H1 (cell line): ENCODE measurements at regions not wholly inside any gene's neighbourhood (a gene's known extent, or its start where the extent isn't known, plus 50 kb on each side); places are given as distances from the start of the nearest gene placed in this dataset.

Experiments used
- CTCF ChIA-PET: fragments of 300-600 bp; sonication (Branson Sonifier 250); formaldehyde crosslinking; loops from one replicate; lab custom pipeline; 2021; ENCODE audit not compliant: partially characterized antibody; lab: Charles Lee
- POLR2A ChIA-PET: fragments of 300-600 bp; sonication (Branson Sonifier 250); formaldehyde crosslinking; loops from one replicate; lab custom pipeline; 2021; ENCODE audit warnings: inconsistent platforms; ENCODE audit not compliant: partially characterized antibody; lab: Charles Lee
- DNase-seq, 2 experiments: peaks; one replicate each; pipeline versions ENCODE4 v3.0.0 to v3.0.0-alpha.2; 2010 to 2022; ENCODE audit warnings: low spot score in 2 of 2, low read depth in 1 of 2, mixed read lengths in 1 of 2
- FAIRE-seq: peaks from 2 replicates; lab custom pipeline; 2011; peaks lifted over from hg19 to GRCh38; lab: Jason Lieb, UNC
- H2AFZ ChIP-seq: 2 replicates; pipeline ENCODE4 v1.8.1; 2012; ENCODE audit warnings: low read length, inconsistent platforms
- H2AK5ac ChIP-seq: 2 replicates; pipeline ENCODE4 v1.6.1; 2013; ENCODE audit warnings: low read depth, low read length
- H2BK120ac ChIP-seq: replicated peaks from 2 replicates; pipeline ENCODE3; 2013; ENCODE audit warnings: low read depth, low read length, inconsistent platforms
- H2BK12ac ChIP-seq: 2 replicates; pipeline ENCODE4 v1.6.1; 2013; ENCODE audit warnings: low read depth, low read length
- H2BK15ac ChIP-seq: 2 replicates; pipeline ENCODE4 v1.6.1; 2013; ENCODE audit warnings: low read length
- H2BK20ac ChIP-seq: 2 replicates; pipeline ENCODE4 v1.6.1; 2013; ENCODE audit warnings: low read length
- H2BK5ac ChIP-seq: 2 replicates; pipeline ENCODE4 v1.6.1; 2013; ENCODE audit warnings: low read depth, low read length
- H3K14ac ChIP-seq: 2 replicates; pipeline ENCODE4 v1.6.1; 2013; ENCODE audit warnings: inconsistent platforms; ENCODE audit not compliant: insufficient read length
- H3K18ac ChIP-seq: 2 replicates; pipeline ENCODE4 v1.6.1; 2013; ENCODE audit warnings: low read length; ENCODE audit errors: extremely low read depth
- H3K23ac ChIP-seq: 2 replicates; pipeline ENCODE4 v1.6.1; 2013; ENCODE audit warnings: inconsistent platforms; ENCODE audit not compliant: insufficient read length
- H3K23me2 ChIP-seq: 2 replicates; pipeline ENCODE4 v1.6.1; 2013; ENCODE audit warnings: low read depth, low read length
- H3K27ac ChIP-seq: 2 replicates; pipeline ENCODE4 v1.6.1; 2011; ENCODE audit warnings: low read depth, low read length, inconsistent platforms
- H3K27me3 ChIP-seq, 4 experiments: replicated peaks in 1 of 4; 1 replicate in 1 of 4; 2 replicates in 3 of 4; pipeline versions ENCODE4 v1.6.1 to v1.8.1; 2011 to 2013; ENCODE audit warnings: low read length in 3 of 4, mild to moderate bottlenecking in 3 of 4, inconsistent platforms in 2 of 4, mixed read lengths in 2 of 4, moderate library complexity in 1 of 4; ENCODE audit not compliant: control insufficient read depth in 3 of 4, insufficient read depth in 3 of 4; ENCODE audit errors: extremely low read depth in 1 of 4
- H3K36me3 ChIP-seq, 4 experiments: 2 replicates each; pipeline versions ENCODE4 v1.6.1 to v1.8.1; 2011 to 2013; ENCODE audit warnings: mild to moderate bottlenecking in 4 of 4, low read length in 3 of 4, moderate library complexity in 2 of 4, control low read depth in 1 of 4, inconsistent platforms in 1 of 4; ENCODE audit not compliant: insufficient read depth in 4 of 4, control insufficient read depth in 2 of 4
- H3K4ac ChIP-seq: replicated peaks from 2 replicates; pipeline ENCODE3; 2013; ENCODE audit warnings: low read length, low read depth, mixed read lengths, inconsistent platforms; ENCODE audit not compliant: insufficient read length
- H3K4me1 ChIP-seq, 4 experiments: replicated peaks in 1 of 4; 1 replicate in 1 of 4; 2 replicates in 3 of 4; pipeline versions ENCODE4 v1.6.1 to v1.8.1; 2011 to 2013; ENCODE audit warnings: low read length in 3 of 4, inconsistent platforms in 2 of 4, mixed read lengths in 1 of 4; ENCODE audit not compliant: insufficient read depth in 4 of 4, control insufficient read depth in 3 of 4
- H3K4me2 ChIP-seq, 2 experiments: 2 replicates each; pipeline versions ENCODE4 v1.6.1 to v1.8.1; 2011 to 2013; ENCODE audit warnings: low read depth in 2 of 2, low read length in 2 of 2, control low read depth in 1 of 2, inconsistent platforms in 1 of 2, mild to moderate bottlenecking in 1 of 2; ENCODE audit not compliant: insufficient read depth in 1 of 2
- H3K4me3 ChIP-seq, 4 experiments: fragments of 200-600, 300-600 bp in 1 of 4; sonication (generic), shearing (Covaris generic), sonication (Bioruptor Twin) in 1 of 4; 2 replicates each; pipeline versions ENCODE4 v1.5.1 to v1.8.1; 2011 to 2016; ENCODE audit warnings: low read length in 4 of 4, low read depth in 3 of 4, control low read depth in 2 of 4, inconsistent platforms in 2 of 4, mild to moderate bottlenecking in 2 of 4, mixed read lengths in 1 of 4, moderate library complexity in 1 of 4; ENCODE audit not compliant: insufficient read depth in 2 of 4; ENCODE audit errors: extremely low read depth in 1 of 4
- H3K56ac ChIP-seq: replicated peaks from 2 replicates; pipeline ENCODE3; 2013; ENCODE audit warnings: low read depth, mild to moderate bottlenecking, mixed read lengths, low read length, inconsistent platforms; ENCODE audit not compliant: insufficient read length
- H3K79me1 ChIP-seq: 2 replicates; pipeline ENCODE4 v1.6.1; 2013; ENCODE audit warnings: low read depth, low read length, control low read depth
- H3K79me2 ChIP-seq, 2 experiments: 2 replicates each; pipeline versions ENCODE4 v1.6.1 to v1.8.1; 2012 to 2013; ENCODE audit warnings: low read length in 2 of 2, mild to moderate bottlenecking in 2 of 2, inconsistent platforms in 1 of 2; ENCODE audit not compliant: insufficient read depth in 2 of 2, control insufficient read depth in 1 of 2
- H3K9ac ChIP-seq, 4 experiments: replicated peaks in 1 of 4; 1 replicate in 1 of 4; 2 replicates in 3 of 4; pipeline versions ENCODE4 v1.6.1 to v1.8.1; 2011 to 2013; ENCODE audit warnings: low read depth in 3 of 4, low read length in 3 of 4, control low read depth in 2 of 4, mild to moderate bottlenecking in 2 of 4, moderate library complexity in 2 of 4, inconsistent platforms in 1 of 4; ENCODE audit errors: extremely low read depth in 1 of 4
- H3K9me3 ChIP-seq, 2 experiments: 2 replicates each; pipeline versions ENCODE4 v1.6.1 to v1.8.1; 2012 to 2013; ENCODE audit warnings: mild to moderate bottlenecking in 2 of 2, moderate library complexity in 2 of 2, control low read depth in 1 of 2, inconsistent platforms in 1 of 2, low read depth in 1 of 2, low read length in 1 of 2, mixed read lengths in 1 of 2; ENCODE audit not compliant: insufficient read depth in 2 of 2
- H4K20me1 ChIP-seq, 2 experiments: replicated peaks in 1 of 2; 2 replicates each; pipeline versions ENCODE3 to v1.8.1; 2011 to 2013; ENCODE audit warnings: inconsistent platforms in 2 of 2, low read length in 2 of 2, mild to moderate bottlenecking in 1 of 2; ENCODE audit not compliant: insufficient read depth in 2 of 2, control insufficient read depth in 1 of 2
- H4K5ac ChIP-seq: 2 replicates; pipeline ENCODE4 v1.6.1; 2013; ENCODE audit warnings: low read length, low read depth, mixed read lengths, inconsistent platforms; ENCODE audit not compliant: insufficient read length
- H4K8ac ChIP-seq: 2 replicates; pipeline ENCODE4 v1.8.0; 2013; ENCODE audit warnings: mild to moderate bottlenecking, moderate library complexity, low read length, inconsistent platforms; ENCODE audit not compliant: insufficient read depth; ENCODE audit errors: extremely low read depth
- H4K91ac ChIP-seq: replicated peaks from 2 replicates; pipeline ENCODE3; 2013; ENCODE audit warnings: low read length, mixed read lengths, inconsistent platforms; ENCODE audit not compliant: insufficient read length
- BACH1 ChIP-seq: IDR thresholded peaks from 2 replicates; pipeline ENCODE4 v1.6.1; 2012; ENCODE audit warnings: low read length, improper control_type of control experiment
- CBX5 ChIP-seq: fragments of 300-800, 300-1000 bp; sonication (generic); IDR thresholded peaks from 2 replicates; pipeline ENCODE4 v1.7.1; 2016; ENCODE audit warnings: antibody characterized with exemption, low read length, low read depth
- CREB1 ChIP-seq: IDR thresholded peaks from 2 replicates; pipeline ENCODE4 v1.6.1; 2012; ENCODE audit warnings: inconsistent platforms
- CTCF ChIP-seq, 3 experiments: IDR thresholded peaks; 1 replicate in 2 of 3; 2 replicates in 1 of 3; pipeline versions ENCODE4 v1.5.1 to v1.6.1; 2011; ENCODE audit warnings: low read length in 3 of 3, mild to moderate bottlenecking in 3 of 3, inconsistent platforms in 2 of 3, low read depth in 1 of 3, moderate library complexity in 1 of 3; ENCODE audit not compliant: insufficient read depth in 1 of 3; ENCODE audit errors: control extremely low read depth in 1 of 3
- EGR1 ChIP-seq: IDR thresholded peaks from 2 replicates; pipeline ENCODE4 v1.6.1; 2011; ENCODE audit warnings: low read depth, low read length, borderline replicate concordance
- JUN ChIP-seq: IDR thresholded peaks from 2 replicates; pipeline ENCODE4 v1.6.1; 2011; ENCODE audit warnings: low read depth, mild to moderate bottlenecking, improper control_type of control experiment, low read length
- RAD21 ChIP-seq, 2 experiments: IDR thresholded peaks in 1 of 2; conservative IDR thresholded peaks in 1 of 2; 2 replicates each; pipeline ENCODE4 v1.6.1; 2011; ENCODE audit warnings: low read depth in 2 of 2, low read length in 2 of 2, improper control_type of control experiment in 1 of 2, inconsistent platforms in 1 of 2, mild to moderate bottlenecking in 1 of 2, moderate library complexity in 1 of 2
- RBBP5 ChIP-seq: IDR thresholded peaks from 2 replicates; pipeline ENCODE4 v1.7.1; 2012; ENCODE audit warnings: low read depth, mild to moderate bottlenecking, inconsistent platforms, low read length, moderate library complexity, borderline replicate concordance
- RFX5 ChIP-seq: IDR thresholded peaks from 2 replicates; pipeline ENCODE4 v1.6.1; 2011; ENCODE audit warnings: low read depth, low read length, improper control_type of control experiment, borderline replicate concordance
- RXRA ChIP-seq: IDR thresholded peaks from 2 replicates; pipeline ENCODE4 v1.6.1; 2011; ENCODE audit warnings: low read depth, mild to moderate bottlenecking, low read length, moderate library complexity; ENCODE audit not compliant: insufficient read depth
- SIX5 ChIP-seq: IDR thresholded peaks from 2 replicates; pipeline ENCODE4 v1.6.1; 2011; ENCODE audit warnings: mild to moderate bottlenecking, low read depth, low read length
- SRF ChIP-seq: IDR thresholded peaks from 2 replicates; pipeline ENCODE4 v1.6.1; 2011; ENCODE audit warnings: mild to moderate bottlenecking, low read depth, low read length, moderate library complexity
- YY1 ChIP-seq: IDR thresholded peaks from 2 replicates; pipeline ENCODE4 v1.6.1; 2011; ENCODE audit warnings: low read depth, mild to moderate bottlenecking, low read length
- WGBS, 2 experiments: shearing (Covaris generic) in 1 of 2; methylation state at CpG; one replicate each; pipeline versions ENCODE4 v1.1.6 to v1.1.7; 2013 to 2015; ENCODE audit warnings: low lambda C conversion rate in 2 of 2, mixed read lengths in 2 of 2, inconsistent platforms in 1 of 2, low coverage in 1 of 2, missing lambda C conversion rate in 1 of 2; ENCODE audit not compliant: insufficient replicate concordance in 2 of 2, insufficient coverage in 1 of 2, insufficient read length in 1 of 2; ENCODE audit errors: extremely low coverage in 1 of 2, missing lambda C conversion rate in 1 of 2; 5-methylcytosine and 5-hydroxymethylcytosine counted together

GRCh38 chr7:113349339-113349738 lies 231.0 kb upstream of the SMIM30 start:
- Histone ChIP-seq H4K20me1 (no peaks in the 10 kb centered on the region), H3K14ac (no peak overlapping the region), H3K79me2 (no peaks in the 10 kb centered on the region), H3K23me2 (no peaks in the 10 kb centered on the region), H2AK5ac (no peak overlapping the region), H2BK15ac (no peak overlapping the region), H2BK5ac (no peak overlapping the region), H3K79me1 (no peaks in the 10 kb centered on the region), H4K91ac (no peak overlapping the region), H3K18ac (no peak overlapping the region), H3K36me3 (no peaks in the 10 kb centered on the region), H3K23ac (no peak overlapping the region), H2BK20ac (no peak overlapping the region), H3K27ac (no peak overlapping the region), H2BK12ac (no peak overlapping the region), H3K4me1 (no peaks in the 10 kb centered on the region), H3K9ac (no peak overlapping the region), H4K8ac (no peak overlapping the region), H3K9me3 (no peaks in the 10 kb centered on the region), H4K5ac (no peak overlapping the region), H3K4me2 (no peak overlapping the region), H2AFZ (no peak overlapping the region), H3K4me3 (no peak overlapping the region), H3K4ac (no peak overlapping the region), H3K27me3 (no peaks in the 10 kb centered on the region), H3K56ac (no peak overlapping the region), H2BK120ac (no peak overlapping the region)
- ChIA-PET POLR2A (no interaction called here), CTCF (interaction anchor here (1.0 to 1.1 kb wide), 2 partner anchors 55 to 72 kb away, joined by 3 to 4 read pairs; no protein-coding TSS in a partner anchor)
- WGBS, 2 experiments: 93% methylated on average over 4 of the region's 4 CpGs; no CpG with 5 or more reads in 1 of the 2 experiments
- FAIRE-seq: no peak
- no peak for DNase-seq
- TF ChIP-seq SIX5: no peak
- no peak for TF ChIP-seq BACH1
- no peak for TF ChIP-seq CBX5
- TF ChIP-seq CREB1: no peak
- no peak for TF ChIP-seq EGR1
- TF ChIP-seq RXRA: no peak
- no peak for TF ChIP-seq JUN
- TF ChIP-seq SRF: no peak
- TF ChIP-seq RAD21 (IDR thresholded peaks at IDR 0.05 in 1 of 2, conservative IDR thresholded peaks at IDR 0.05 in 1 of 2; ENCODE audit: low read depth in 2 of 2, low read length in 2 of 2): no peak
- no peak for TF ChIP-seq RFX5
- no peak for TF ChIP-seq YY1
- TF ChIP-seq CTCF (IDR thresholded peaks at IDR 0.05; ENCODE audit: control extremely low read depth in 1 of 3, insufficient read depth in 1 of 3, low read depth in 1 of 3, low read length in 3 of 3): no peak
- no peak for TF ChIP-seq RBBP5
